Loucy (cell line): ENCODE measurements at regions not wholly inside any gene's neighbourhood (a gene's known extent, or its start where the extent isn't known, plus 50 kb on each side); places are given as distances from the start of the nearest gene placed in this dataset.

ENCODE experiments used
- H2AFZ ChIP-seq: fragments of 200-600 bp; sonication (generic); 2 replicates; pipeline ENCODE4 v1.6.0; 2016; ENCODE audit warnings: antibody characterized with exemption, mild to moderate bottlenecking, low read length, moderate library complexity
- H3F3A ChIP-seq: fragments of 200-600 bp; 2 replicates; pipeline ENCODE4 v1.6.0; 2016; ENCODE audit warnings: antibody characterized with exemption, low read depth, mild to moderate bottlenecking
- H3K27me3 ChIP-seq: fragments of 200-600 bp; sonication (generic); 2 replicates; pipeline ENCODE4 v1.6.1; 2014; ENCODE audit warnings: low read length, mild to moderate bottlenecking; ENCODE audit not compliant: insufficient read depth, poor library complexity, severe bottlenecking
- H3K36me3 ChIP-seq: fragments of 200-600 bp; sonication (generic); 2 replicates; pipeline ENCODE4 v1.6.1; 2016; ENCODE audit warnings: low read length; ENCODE audit not compliant: insufficient read depth
- H3K4me1 ChIP-seq: fragments of 200-600 bp; sonication (generic); 2 replicates; pipeline ENCODE4 v1.5.1; 2014; ENCODE audit warnings: low read length, mild to moderate bottlenecking; ENCODE audit not compliant: insufficient read depth, poor library complexity, severe bottlenecking
- H3K4me2 ChIP-seq: fragments of 200-600 bp; sonication (generic); 2 replicates; pipeline ENCODE4 v1.6.0; 2014; ENCODE audit warnings: antibody characterized with exemption, low read length, low read depth, mild to moderate bottlenecking; ENCODE audit not compliant: poor library complexity, severe bottlenecking
- H3K4me3 ChIP-seq: fragments of 200-600 bp; sonication (generic); 2 replicates; pipeline ENCODE4 v1.5.1; 2014; ENCODE audit warnings: low read length, mild to moderate bottlenecking, mixed read lengths; ENCODE audit not compliant: poor library complexity, severe bottlenecking
- H3K79me2 ChIP-seq: fragments of 200-600 bp; sonication (generic); 2 replicates; pipeline ENCODE4 v1.6.1; 2014; ENCODE audit warnings: low read length; ENCODE audit not compliant: insufficient read depth
- H3K9ac ChIP-seq: fragments of 200-600 bp; sonication (generic); 2 replicates; pipeline ENCODE4 v1.6.0; 2014; ENCODE audit warnings: mild to moderate bottlenecking, low read depth, low read length, moderate library complexity; ENCODE audit not compliant: poor library complexity, severe bottlenecking
- H3K9me2 ChIP-seq: fragments of 200-600 bp; sonication (generic); replicated peaks from 2 replicates; pipeline ENCODE4 v1.6.1; 2016; ENCODE audit warnings: low read depth, low read length, mixed read lengths
- H3K9me3 ChIP-seq: fragments of 200-600 bp; sonication (generic); 2 replicates; pipeline ENCODE4 v1.6.1; 2014; ENCODE audit warnings: mild to moderate bottlenecking, antibody characterized with exemption, low read length, low read depth; ENCODE audit not compliant: insufficient read depth
- H4K20me1 ChIP-seq: fragments of 200-600 bp; sonication (generic); 2 replicates; pipeline ENCODE4 v1.6.0; 2014; ENCODE audit warnings: antibody characterized with exemption, low read length, mild to moderate bottlenecking; ENCODE audit not compliant: insufficient read depth, poor library complexity, severe bottlenecking
- CTCF ChIP-seq: fragments of 200-600 bp; sonication (generic); conservative IDR thresholded peaks from 2 replicates; pipeline ENCODE4 v1.5.1; 2014; ENCODE audit warnings: mild to moderate bottlenecking, antibody characterized with exemption, low read length
- EZH2phosphoT487 ChIP-seq: fragments of 200-600 bp; IDR thresholded peaks from 2 replicates; pipeline ENCODE4 v1.6.1; 2018; ENCODE audit warnings: antibody characterized with exemption, mild to moderate bottlenecking, moderate library complexity, borderline replicate concordance

- H3K27me3 ChIP-seq, result no peaks in the 10 kb centered on the region
- no peak overlapping the region for H2AFZ ChIP-seq
- TF ChIP-seq EZH2phosphoT487, result no peak
- no peak for TF ChIP-seq CTCF
- no peak overlapping the region for H3K9ac ChIP-seq
- H3F3A ChIP-seq, result no peaks in the 10 kb centered on the region
- H3K4me2 ChIP-seq, result no peak overlapping the region
- no peaks in the 10 kb centered on the region for H4K20me1 ChIP-seq
- no peaks in the 10 kb centered on the region for H3K4me1 ChIP-seq
- H3K36me3 ChIP-seq, result no peaks in the 10 kb centered on the region
- H3K79me2 ChIP-seq, result no peaks in the 10 kb centered on the region
- H3K4me3 ChIP-seq, result no peak overlapping the region
- H3K9me2 ChIP-seq, result no peaks in the 10 kb centered on the region
- H3K9me3 ChIP-seq, result no peaks in the 10 kb centered on the region
Measured at GRCh38 chr20:12502443-12502842, 506.3 kb upstream of the SPTLC3 start.

- Histone ChIP-seq H3K4me3 (no peak overlapping the region), H3K27me3 (no peaks in the 10 kb centered on the region), H3K9me3 (no peaks in the 10 kb centered on the region), H3K9me2 (no peaks in the 10 kb centered on the region), H3K4me1 (no peaks in the 10 kb centered on the region), H3K9ac (no peak overlapping the region), H4K20me1 (no peaks in the 10 kb centered on the region), H3K36me3 (no peaks in the 10 kb centered on the region), H3K79me2 (no peaks in the 10 kb centered on the region), H3K4me2 (no peak overlapping the region), H2AFZ (no peak overlapping the region), H3F3A (no peaks in the 10 kb centered on the region)
- no peak for TF ChIP-seq CTCF
- TF ChIP-seq EZH2phosphoT487, result no peak
Measured at GRCh38 chr20:12504779-12505178, 504.0 kb upstream of the SPTLC3 start.

- Histone ChIP-seq H3K9me2 (no peaks in the 10 kb centered on the region), H3K4me1 (no peaks in the 10 kb centered on the region), H3K36me3 (no peaks in the 10 kb centered on the region), H3F3A (no peaks in the 10 kb centered on the region), H3K4me2 (no peak overlapping the region), H4K20me1 (no peaks in the 10 kb centered on the region), H3K9me3 (no peaks in the 10 kb centered on the region), H2AFZ (no peak overlapping the region), H3K27me3 (no peaks in the 10 kb centered on the region), H3K79me2 (no peaks in the 10 kb centered on the region), H3K4me3 (no peak overlapping the region), H3K9ac (no peak overlapping the region)
- TF ChIP-seq CTCF (no peak), EZH2phosphoT487 (no peak)
Measured at GRCh38 chr20:12511499-12511898, 497.3 kb upstream of the SPTLC3 start.
